ENCODE measurements at regions not wholly inside any gene's neighbourhood (a gene's known extent, or its start where the extent isn't known, plus 50 kb on each side); places are given as distances from the start of the nearest gene placed in this dataset.

GRCh38 chr15:54979964-54980363 is 216.8 kb downstream of the RSL24D1 start:
- Histone ChIP-seq H3K4me3 (ENCODE audit: low read length) (no peak overlapping the region), H3K27ac (ENCODE audit: low read length) (no peak overlapping the region), H3K9me2 (replicated peaks; ENCODE audit: low read length) (no peaks in the 10 kb centered on the region), H2AFZ (ENCODE audit: low read length) (no peak overlapping the region), H3K4me2 (ENCODE audit: low read length) (no peak overlapping the region), H3K79me2 (ENCODE audit: low read length) (no peaks in the 10 kb centered on the region), H3K9me3 (ENCODE audit: low read length) (no peaks in the 10 kb centered on the region), H4K20me1 (ENCODE audit: low read length) (no peaks in the 10 kb centered on the region), H3K36me3 (ENCODE audit: low read depth, low read length) (no peaks in the 10 kb centered on the region), H3K4me1 (ENCODE audit: insufficient read depth, low read length) (no peaks in the 10 kb centered on the region), H3K9ac (ENCODE audit: low read length) (no peak overlapping the region), H3K27me3 (ENCODE audit: low read length) (peaks cover 13% of the 10 kb centered on the region), H3F3A (ENCODE audit: low read length, unreplicated experiment) (no peaks in the 10 kb centered on the region)
- no peak for ATAC-seq
- DNase-seq: no peak
- ChIA-PET CTCF (no interaction called here), POLR2A (ENCODE audit: unreplicated experiment) (no interaction called here)
- BruUV-seq (replicated peaks): no TSS peak
- intact Hi-C loops (cut with micrococcal nuclease): no loop called here
- TF ChIP-seq EZH2 (IDR thresholded peaks at IDR 0.05; ENCODE audit: low read length, unreplicated experiment) (no peak), EZH2phosphoT487 (IDR thresholded peaks at IDR 0.05; ENCODE audit: borderline replicate concordance, low read length) (no peak)
- TF ChIP-seq, protein P1, sequence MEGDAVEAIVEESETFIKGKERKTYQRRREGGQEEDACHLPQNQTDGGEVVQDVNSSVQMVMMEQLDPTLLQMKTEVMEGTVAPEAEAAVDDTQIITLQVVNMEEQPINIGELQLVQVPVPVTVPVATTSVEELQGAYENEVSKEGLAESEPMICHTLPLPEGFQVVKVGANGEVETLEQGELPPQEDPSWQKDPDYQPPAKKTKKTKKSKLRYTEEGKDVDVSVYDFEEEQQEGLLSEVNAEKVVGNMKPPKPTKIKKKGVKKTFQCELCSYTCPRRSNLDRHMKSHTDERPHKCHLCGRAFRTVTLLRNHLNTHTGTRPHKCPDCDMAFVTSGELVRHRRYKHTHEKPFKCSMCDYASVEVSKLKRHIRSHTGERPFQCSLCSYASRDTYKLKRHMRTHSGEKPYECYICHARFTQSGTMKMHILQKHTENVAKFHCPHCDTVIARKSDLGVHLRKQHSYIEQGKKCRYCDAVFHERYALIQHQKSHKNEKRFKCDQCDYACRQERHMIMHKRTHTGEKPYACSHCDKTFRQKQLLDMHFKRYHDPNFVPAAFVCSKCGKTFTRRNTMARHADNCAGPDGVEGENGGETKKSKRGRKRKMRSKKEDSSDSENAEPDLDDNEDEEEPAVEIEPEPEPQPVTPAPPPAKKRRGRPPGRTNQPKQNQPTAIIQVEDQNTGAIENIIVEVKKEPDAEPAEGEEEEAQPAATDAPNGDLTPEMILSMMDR (conservative IDR thresholded peaks at IDR 0.05; ENCODE audit: low read depth, low read length): no peak

- Histone ChIP-seq H4K20me1 (ENCODE audit: low read length) (no peaks in the 10 kb centered on the region), H3K9me2 (replicated peaks; ENCODE audit: low read length) (no peaks in the 10 kb centered on the region), H3K4me1 (ENCODE audit: insufficient read depth, low read length) (no peaks in the 10 kb centered on the region), H3K36me3 (ENCODE audit: low read depth, low read length) (no peaks in the 10 kb centered on the region), H3K9ac (ENCODE audit: low read length) (no peak overlapping the region), H3F3A (ENCODE audit: low read length, unreplicated experiment) (no peaks in the 10 kb centered on the region), H3K4me2 (ENCODE audit: low read length) (no peak overlapping the region), H3K4me3 (ENCODE audit: low read length) (no peak overlapping the region), H3K79me2 (ENCODE audit: low read length) (no peaks in the 10 kb centered on the region), H3K27me3 (ENCODE audit: low read length) (no peaks in the 10 kb centered on the region), H3K27ac (ENCODE audit: low read length) (no peak overlapping the region), H3K9me3 (ENCODE audit: low read length) (no peaks in the 10 kb centered on the region), H2AFZ (ENCODE audit: low read length) (no peak overlapping the region)
- CTCF ChIA-PET: no interaction called here
- intact Hi-C loops (cut with micrococcal nuclease): no loop called here
- TF ChIP-seq, protein P1 (conservative IDR thresholded peaks at IDR 0.05; ENCODE audit: low read depth, low read length): no peak
- no peak for TF ChIP-seq EZH2phosphoT487 (IDR thresholded peaks at IDR 0.05; ENCODE audit: borderline replicate concordance, low read length)
- DNase-seq: no peak
- POLR2A ChIA-PET (ENCODE audit: unreplicated experiment): no interaction called here
- no peak for ATAC-seq
- BruUV-seq (replicated peaks): no TSS peak
These were observed 234.1 kb downstream of the RSL24D1 start for GRCh38 chr15:54962637-54963036.

DNA sequence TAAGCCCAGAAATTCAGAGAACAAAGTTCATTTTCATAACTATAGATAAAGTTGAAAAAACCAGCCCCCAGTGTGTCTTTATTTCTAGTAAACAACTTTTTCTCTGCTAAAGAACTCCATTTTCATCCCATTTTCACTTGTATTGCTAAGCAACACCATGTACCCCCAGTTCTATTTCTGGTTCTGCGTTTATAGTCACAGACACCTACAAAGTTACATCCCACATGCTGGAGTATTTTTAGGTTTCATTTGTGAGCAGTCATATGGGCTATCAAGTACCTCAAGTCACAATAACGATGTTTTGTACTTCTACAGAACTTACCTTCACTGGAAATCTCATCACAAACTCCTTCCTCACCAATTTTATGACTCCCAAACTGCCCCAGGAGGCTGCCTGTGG is 236.5 kb downstream of the RSL24D1 start:
- H2AFZ ChIP-seq (ENCODE audit: low read length): no peak overlapping the region
- H3K4me2 ChIP-seq (ENCODE audit: low read length): no peak overlapping the region
- no peaks in the 10 kb centered on the region for H3K79me2 ChIP-seq (ENCODE audit: low read length)
- no peaks in the 10 kb centered on the region for H3F3A ChIP-seq (ENCODE audit: low read length, unreplicated experiment)
- H3K9me3 ChIP-seq (ENCODE audit: low read length): no peaks in the 10 kb centered on the region
- TF ChIP-seq, protein P1 (conservative IDR thresholded peaks at IDR 0.05; ENCODE audit: low read depth, low read length): no peak
- TF ChIP-seq EZH2 (IDR thresholded peaks at IDR 0.05; ENCODE audit: low read length, unreplicated experiment) (no peak), EZH2phosphoT487 (IDR thresholded peaks at IDR 0.05; ENCODE audit: borderline replicate concordance, low read length) (no peak)
- CTCF ChIA-PET: no interaction called here
- intact Hi-C loops (cut with micrococcal nuclease): no loop called here
- no peak overlapping the region for H3K9ac ChIP-seq (ENCODE audit: low read length)
- POLR2A ChIA-PET (ENCODE audit: unreplicated experiment): no interaction called here
- H3K27me3 ChIP-seq (ENCODE audit: low read length): no peaks in the 10 kb centered on the region
- no peak for ATAC-seq
- BruUV-seq (replicated peaks): no TSS peak
- H3K27ac ChIP-seq (ENCODE audit: low read length): no peak overlapping the region
- H3K4me1 ChIP-seq (ENCODE audit: insufficient read depth, low read length): no peaks in the 10 kb centered on the region
- no peaks in the 10 kb centered on the region for H3K36me3 ChIP-seq (ENCODE audit: low read depth, low read length)
- no peaks in the 10 kb centered on the region for H3K9me2 ChIP-seq (replicated peaks; ENCODE audit: low read length)
- no peak for DNase-seq
- H4K20me1 ChIP-seq (ENCODE audit: low read length): no peaks in the 10 kb centered on the region
- no peak overlapping the region for H3K4me3 ChIP-seq (ENCODE audit: low read length)
